ENCODE measurements at regions not wholly inside any gene's neighbourhood (a gene's known extent, or its start where the extent isn't known, plus 50 kb on each side); places are given as distances from the start of the nearest gene placed in this dataset.

- TF ChIP-seq CTCF (IDR thresholded peaks at IDR 0.05) (no peak), EP300 (IDR thresholded peaks at IDR 0.05) (no peak)
Observed at GRCh38 chr4:188328966-188329365, 189.7 kb downstream of the TRIML1 start.
